Mesodermal cell (in vitro differentiated cells): ENCODE measurements at regions not wholly inside any gene's neighbourhood (a gene's known extent, or its start where the extent isn't known, plus 50 kb on each side); places are given as distances from the start of the nearest gene placed in this dataset.

Experiments
- H3K27ac ChIP-seq: 2 replicates; pipeline ENCODE4 v1.7.0; 2013; ENCODE audit warnings: mild to moderate bottlenecking, low read depth, low read length, moderate library complexity; ENCODE audit not compliant: severe bottlenecking
- H3K36me3 ChIP-seq: 2 replicates; pipeline ENCODE4 v1.7.1; 2013; ENCODE audit warnings: mild to moderate bottlenecking, low read length, moderate library complexity; ENCODE audit not compliant: control insufficient read depth, insufficient read depth
- H3K4me1 ChIP-seq: one replicate; pipeline ENCODE4 v1.7.1; 2013; ENCODE audit warnings: mild to moderate bottlenecking, low read length; ENCODE audit not compliant: insufficient read depth, control insufficient read depth, poor library complexity, severe bottlenecking
- H3K4me3 ChIP-seq: 2 replicates; pipeline ENCODE4 v1.7.0; 2013; ENCODE audit warnings: low read length, control low read depth, mild to moderate bottlenecking; ENCODE audit not compliant: insufficient read depth, poor library complexity, severe bottlenecking; ENCODE audit errors: extremely low read depth
- H3K9me3 ChIP-seq: 2 replicates; pipeline ENCODE4 v1.7.1; 2013; ENCODE audit warnings: mild to moderate bottlenecking, low read length, moderate library complexity; ENCODE audit not compliant: control insufficient read depth
- WGBS, 2 experiments: methylation state at CpG; one replicate each; pipeline ENCODE4 v1.1.5; 2013; ENCODE audit warnings: missing lambda C conversion rate in 2 of 2; ENCODE audit not compliant: insufficient coverage in 2 of 2; 5-methylcytosine and 5-hydroxymethylcytosine counted together

GRCh38 chr20:53837126-53837826 is 233.1 kb downstream of the BCAS1 start:
- H3K36me3 ChIP-seq = no peaks in the 10 kb centered on the region
- H3K9me3 ChIP-seq = no peaks in the 10 kb centered on the region
- H3K4me1 ChIP-seq = peaks cover 4% of the 10 kb centered on the region
- H3K4me3 ChIP-seq = no peak overlapping the region
- no peak overlapping the region for H3K27ac ChIP-seq
- 84 to 96% methylated on average over 4 of the region's 5 CpGs for WGBS, 2 experiments

- WGBS, 2 experiments = 94 to 97% methylated on average over 8 of the region's 8 CpGs
- H3K9me3 ChIP-seq = no peaks in the 10 kb centered on the region
- H3K27ac ChIP-seq = no peak overlapping the region
- peaks cover 15% of the 10 kb centered on the region for H3K4me1 ChIP-seq
- H3K4me3 ChIP-seq = no peak overlapping the region
- no peaks in the 10 kb centered on the region for H3K36me3 ChIP-seq
Measured at GRCh38 chr20:53834749-53835148, 235.6 kb downstream of the BCAS1 start.

GRCh38 chr20:53834062-53834442 is 236.3 kb downstream of the BCAS1 start:
- H3K27ac ChIP-seq = no peak overlapping the region
- H3K9me3 ChIP-seq = no peaks in the 10 kb centered on the region
- WGBS, 2 experiments = 100% methylated on average over 2 of the region's 3 CpGs
- peaks cover 15% of the 10 kb centered on the region for H3K4me1 ChIP-seq
- no peaks in the 10 kb centered on the region for H3K36me3 ChIP-seq
- no peak overlapping the region for H3K4me3 ChIP-seq

- Histone ChIP-seq H3K36me3 (no peaks in the 10 kb centered on the region), H3K27ac (no peak overlapping the region), H3K4me1 (peaks cover 21% of the 10 kb centered on the region), H3K4me3 (no peak overlapping the region), H3K9me3 (no peaks in the 10 kb centered on the region)
- 91% methylated on average over 5 to 7 of the region's 10 CpGs for WGBS, 2 experiments
Measured at GRCh38 chr20:53833333-53834061, 236.9 kb downstream of the BCAS1 start.

- H3K36me3 ChIP-seq = no peaks in the 10 kb centered on the region
- H3K4me3 ChIP-seq = no peak overlapping the region
- WGBS, 2 experiments = 100% methylated on average over 2 of the region's 7 CpGs; no CpG with 5 or more reads in 1 of the 2 experiments
- no peak overlapping the region for H3K27ac ChIP-seq
- H3K4me1 ChIP-seq = peaks cover 31% of the 10 kb centered on the region
- no peaks in the 10 kb centered on the region for H3K9me3 ChIP-seq
Measured at GRCh38 chr20:53832499-53832898, 237.9 kb downstream of the BCAS1 start.

GRCh38 chr20:53831812-53832211 is 238.2 kb upstream of the ZNF217 start:
- H3K4me3 ChIP-seq = no peak overlapping the region
- H3K36me3 ChIP-seq = no peaks in the 10 kb centered on the region
- H3K27ac ChIP-seq = no peak overlapping the region
- 75 to 100% methylated on average over 1 to 2 of the region's 3 CpGs for WGBS, 2 experiments
- no peaks in the 10 kb centered on the region for H3K9me3 ChIP-seq
- peaks cover 36% of the 10 kb centered on the region for H3K4me1 ChIP-seq

GRCh38 chr20:53831228-53831627 is 237.6 kb upstream of the ZNF217 start:
- Histone ChIP-seq H3K27ac (no peak overlapping the region), H3K4me1 (peaks cover 37% of the 10 kb centered on the region), H3K36me3 (no peaks in the 10 kb centered on the region), H3K4me3 (no peak overlapping the region), H3K9me3 (no peaks in the 10 kb centered on the region)
- WGBS, 2 experiments = 83 to 100% methylated on average over 1 to 2 of the region's 5 CpGs

GRCh38 chr20:53829724-53830521 is 236.3 kb upstream of the ZNF217 start:
- no peaks in the 10 kb centered on the region for H3K36me3 ChIP-seq
- H3K9me3 ChIP-seq = no peaks in the 10 kb centered on the region
- WGBS, 2 experiments = 83 to 91% methylated on average over 3 of the region's 5 CpGs
- H3K4me3 ChIP-seq = peak overlapping the region; percentile 11
- peaks cover 45% of the 10 kb centered on the region for H3K4me1 ChIP-seq
- peak overlapping the region; percentile 100 for H3K27ac ChIP-seq

- no peaks in the 10 kb centered on the region for H3K36me3 ChIP-seq
- H3K4me3 ChIP-seq = peak overlapping the region; percentile 11
- H3K9me3 ChIP-seq = no peaks in the 10 kb centered on the region
- peaks cover 45% of the 10 kb centered on the region for H3K4me1 ChIP-seq
- WGBS, 2 experiments = 0 to 10% methylated on average over 2 of the region's 8 CpGs
- H3K27ac ChIP-seq = peak overlapping the region; percentile 100
Measured at GRCh38 chr20:53829255-53829723, 235.7 kb upstream of the ZNF217 start.

- peak overlapping the region; percentile 100 for H3K27ac ChIP-seq
- WGBS, 2 experiments = 33% methylated on average over 1 of the region's 6 CpGs
- H3K4me3 ChIP-seq = peak overlapping the region; percentile 11
Measured at GRCh38 chr20:53828682-53829254, 235.1 kb upstream of the ZNF217 start.

More at GRCh38 chr20:53828682-53829254, 235.1 kb upstream of the ZNF217 start:
- no peaks in the 10 kb centered on the region for H3K9me3 ChIP-seq
- H3K4me1 ChIP-seq = peaks cover 45% of the 10 kb centered on the region
- H3K36me3 ChIP-seq = no peaks in the 10 kb centered on the region
